CD4-positive, alpha-beta T cell treated with Interleukin-6 for 4 hours (primary cell): ENCODE measurements at regions not wholly inside any gene's neighbourhood (a gene's known extent, or its start where the extent isn't known, plus 50 kb on each side); places are given as distances from the start of the nearest gene placed in this dataset.

Source experiments
- DNase-seq: peaks from one replicate; pipeline ENCODE4 v3.0.0-alpha.2; 2020; ENCODE audit warnings: mixed read lengths

DNA sequence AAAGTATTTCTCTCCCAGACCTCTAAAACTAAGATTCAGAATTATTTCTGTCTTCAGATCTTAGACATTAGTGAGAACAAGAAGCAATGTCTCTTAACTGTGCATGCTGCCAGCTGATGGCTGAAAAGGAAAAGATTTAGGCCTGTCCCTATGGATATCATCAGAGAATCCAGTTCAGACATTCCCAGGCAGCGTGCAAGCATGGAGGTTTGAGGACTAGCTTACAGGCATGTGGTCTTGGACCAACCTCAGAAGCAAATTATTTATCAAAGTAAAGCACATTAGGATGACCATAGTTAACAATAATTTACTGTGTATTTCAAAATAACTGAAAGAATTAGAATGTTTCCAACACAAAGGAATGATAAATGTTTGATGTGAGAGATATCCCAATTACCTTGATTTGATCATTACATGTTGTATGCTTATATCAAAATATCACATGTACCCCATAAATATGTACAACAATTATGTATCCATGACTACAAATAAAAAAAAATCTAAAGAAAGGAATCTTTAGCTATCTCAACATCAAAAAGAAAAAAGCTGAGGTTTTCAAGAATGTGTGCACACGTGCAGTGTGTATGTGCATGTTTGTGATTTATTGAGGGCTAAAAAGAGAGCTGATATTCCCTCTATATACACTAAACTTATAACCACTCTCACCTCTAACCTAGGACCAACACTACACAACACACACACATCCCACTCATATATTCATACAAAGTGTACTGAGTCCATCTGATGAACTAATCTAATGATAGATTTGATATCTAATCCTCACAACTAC is 108.9 kb upstream of the THBS1 start:
- no peak for DNase-seq

DNA sequence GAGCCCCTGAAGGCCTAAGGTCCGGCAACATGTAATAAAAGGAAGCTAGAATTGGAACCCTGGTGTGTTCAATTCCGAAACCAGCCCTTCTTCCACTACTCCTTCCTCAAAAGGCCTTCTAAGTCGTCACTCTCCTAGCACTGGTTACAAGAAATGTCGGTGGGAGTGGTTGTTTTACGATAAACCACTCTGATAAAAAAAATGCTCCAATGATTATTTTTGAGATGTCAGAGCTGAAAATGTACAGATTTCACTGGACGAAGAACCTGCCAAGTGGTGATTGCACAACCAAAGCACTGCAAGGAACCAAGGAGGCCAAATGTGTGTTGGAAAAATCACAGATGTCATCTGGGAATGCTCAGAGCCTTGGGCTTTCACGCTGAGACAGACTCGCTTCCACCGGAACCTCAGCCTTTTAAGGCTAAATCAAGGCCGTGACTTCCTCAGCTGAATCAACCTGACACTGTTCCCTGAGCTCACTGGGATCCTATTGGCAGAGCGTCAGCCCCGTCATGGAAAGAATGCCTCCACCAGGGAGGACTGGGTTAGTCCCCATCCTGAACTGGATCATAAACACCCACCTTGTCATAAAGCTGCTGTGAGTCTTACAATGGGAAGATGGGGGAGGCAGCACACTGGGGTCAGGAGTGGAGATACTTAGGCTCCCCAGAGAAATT is 108.1 kb upstream of the THBS1 start:
- DNase-seq: no peak

DNA sequence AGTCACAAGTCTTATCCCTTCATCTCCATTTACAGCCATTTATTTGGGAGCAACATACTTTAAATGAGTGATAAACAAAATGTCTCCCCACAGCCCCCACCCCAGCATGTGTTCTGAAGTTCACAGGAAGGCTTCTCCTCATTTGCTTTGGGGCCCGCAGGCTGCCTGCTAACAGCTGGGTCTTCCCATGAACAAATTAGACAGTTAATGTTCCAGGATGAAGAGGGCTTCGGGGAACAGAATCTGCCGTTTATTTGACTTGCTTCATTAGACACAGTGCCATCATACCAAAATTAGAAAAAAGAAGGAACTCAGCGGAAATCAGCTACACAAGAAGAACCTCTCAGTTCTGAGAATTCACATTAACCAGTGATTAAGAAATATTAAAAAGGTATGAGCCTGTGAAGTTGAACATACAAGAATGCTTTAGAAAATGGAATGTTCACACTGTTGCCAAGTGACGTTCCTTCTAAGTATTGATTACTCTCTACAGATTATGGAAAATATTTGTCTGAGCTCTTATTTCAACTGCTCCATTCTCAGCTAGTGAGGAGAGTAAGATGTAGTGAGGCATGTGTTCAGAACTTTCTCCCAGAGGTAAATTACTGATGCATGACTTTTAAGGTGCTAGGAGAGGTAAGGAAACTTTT is 107.5 kb upstream of the THBS1 start:
- no peak for DNase-seq

DNA sequence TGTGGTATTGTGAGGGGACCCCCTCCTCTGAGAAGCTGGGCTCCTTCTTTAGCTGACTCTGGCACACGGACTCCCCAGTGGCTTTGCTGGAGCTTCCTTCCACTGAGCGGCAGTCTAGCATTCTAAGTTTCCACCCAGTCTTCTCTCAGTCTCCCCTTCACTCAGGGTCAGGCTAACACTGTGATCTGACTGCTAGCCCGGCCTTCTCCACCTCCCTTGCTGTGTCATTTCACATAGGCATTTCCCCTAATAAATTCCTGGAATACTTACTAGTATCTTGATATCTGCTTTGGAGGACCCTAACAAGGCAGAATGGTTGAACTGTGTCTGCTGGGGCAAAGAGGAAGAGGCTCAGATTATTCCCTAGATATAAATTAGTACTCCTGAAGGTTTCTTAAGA is 106.2 kb upstream of the THBS1 start:
- DNase-seq: no peak

DNA sequence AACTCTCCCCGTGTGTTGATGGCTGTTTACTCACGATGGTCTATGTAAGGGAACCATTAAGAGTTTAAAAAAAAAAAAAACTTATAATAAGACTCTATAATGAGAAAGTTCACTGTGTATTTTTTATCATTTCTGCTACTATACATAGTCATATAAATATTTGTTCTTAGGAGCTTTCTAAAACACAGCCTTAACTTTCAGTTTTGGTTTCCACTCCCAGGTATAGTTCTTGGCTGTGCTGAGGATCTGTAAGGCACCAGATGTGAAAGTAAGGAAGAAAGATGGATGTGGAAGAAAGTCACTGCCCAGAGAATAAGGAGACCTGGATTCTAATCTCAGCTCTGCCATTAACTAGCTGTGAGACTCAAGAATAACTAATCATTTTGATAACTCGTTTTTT is 101.9 kb upstream of the THBS1 start:
- DNase-seq: no peak

DNA sequence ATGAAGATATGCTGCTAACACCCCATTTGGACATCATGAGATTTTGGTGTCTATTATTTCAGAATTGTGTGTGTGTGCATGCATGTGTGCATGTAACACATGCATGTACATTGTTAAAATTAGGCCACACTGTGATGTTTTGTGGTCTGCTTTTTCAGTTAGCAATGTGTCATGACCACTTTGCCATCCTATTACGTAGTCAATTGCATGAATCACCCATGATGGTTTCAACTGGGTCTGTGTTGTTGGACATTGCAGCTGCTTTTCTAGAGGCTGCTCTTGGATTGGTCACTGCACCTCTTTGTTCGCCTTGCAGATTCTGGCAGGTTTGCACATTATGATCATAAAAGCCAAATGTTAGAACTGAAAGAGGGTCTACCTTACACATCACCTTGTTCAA is 101.0 kb upstream of the THBS1 start:
- no peak for DNase-seq

DNA sequence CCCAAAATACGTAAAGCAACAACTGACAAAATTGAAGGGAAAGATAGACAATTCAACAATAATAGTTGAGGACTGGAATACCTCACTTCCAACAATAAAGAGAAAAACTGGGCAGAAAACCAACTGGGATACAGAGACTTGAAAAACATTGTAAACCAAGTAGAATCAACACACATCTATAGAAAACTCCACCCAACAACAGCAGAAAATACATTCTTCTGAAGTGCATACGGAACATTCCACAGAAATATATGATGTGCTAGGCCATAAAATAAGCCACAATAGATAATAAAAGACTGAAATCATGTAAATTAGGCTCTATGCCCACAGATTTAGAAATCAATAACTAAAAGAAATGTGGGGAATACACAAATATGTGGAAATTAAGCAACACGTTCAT is 98.4 kb upstream of the THBS1 start:
- no peak for DNase-seq

DNA sequence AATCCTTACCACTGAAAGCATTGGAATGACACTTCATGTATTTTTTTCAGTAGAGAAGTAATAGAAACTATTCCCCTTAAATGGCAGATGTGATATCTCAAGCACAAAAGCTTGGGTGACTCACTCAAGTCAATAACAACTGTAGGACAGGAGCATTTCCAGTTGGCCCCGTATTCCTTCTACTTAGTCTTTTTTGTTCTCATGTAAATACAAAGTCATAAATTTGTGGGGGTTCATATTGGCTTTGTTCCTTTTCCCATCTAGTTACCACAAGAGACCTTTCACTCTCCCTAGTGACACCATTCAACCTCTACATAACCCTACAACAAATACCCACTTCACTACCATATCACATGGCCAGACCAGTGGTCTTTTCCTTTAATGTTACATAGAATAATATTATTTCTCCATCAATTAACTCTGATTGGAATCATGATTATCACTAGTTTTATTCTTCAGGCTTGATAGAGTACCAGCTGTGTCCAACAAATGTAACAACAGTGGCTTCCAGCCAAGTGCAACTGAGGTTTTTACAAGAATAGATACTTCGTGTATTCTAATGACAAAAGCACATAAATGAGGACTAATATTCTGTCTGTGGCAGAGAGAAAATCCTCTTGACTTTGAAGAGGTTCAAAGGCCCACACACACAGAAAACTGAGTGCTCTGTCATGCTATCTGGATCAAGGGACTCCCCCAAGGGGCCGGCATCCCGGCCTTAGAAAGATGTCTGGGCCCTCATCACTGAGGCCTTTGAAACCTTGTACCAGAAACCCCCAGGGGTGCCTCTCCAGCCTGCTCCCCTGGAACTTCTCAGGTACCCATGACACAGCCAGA is 94.0 kb upstream of the THBS1 start:
- DNase-seq: no peak

DNA sequence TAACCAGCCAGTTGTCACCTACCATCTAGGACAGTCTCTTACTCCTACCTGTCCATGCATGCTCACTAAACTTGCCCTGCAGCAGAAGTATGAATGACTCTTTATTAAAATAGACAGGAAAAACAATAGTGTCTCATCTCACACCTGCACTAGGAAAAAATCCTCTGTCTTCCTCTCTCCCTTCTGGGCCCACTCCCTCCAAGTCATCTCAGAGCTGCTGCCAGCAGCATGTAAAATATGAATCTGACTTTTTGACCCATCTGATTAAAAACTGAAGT is 93.5 kb upstream of the THBS1 start:
- no peak for DNase-seq

DNA sequence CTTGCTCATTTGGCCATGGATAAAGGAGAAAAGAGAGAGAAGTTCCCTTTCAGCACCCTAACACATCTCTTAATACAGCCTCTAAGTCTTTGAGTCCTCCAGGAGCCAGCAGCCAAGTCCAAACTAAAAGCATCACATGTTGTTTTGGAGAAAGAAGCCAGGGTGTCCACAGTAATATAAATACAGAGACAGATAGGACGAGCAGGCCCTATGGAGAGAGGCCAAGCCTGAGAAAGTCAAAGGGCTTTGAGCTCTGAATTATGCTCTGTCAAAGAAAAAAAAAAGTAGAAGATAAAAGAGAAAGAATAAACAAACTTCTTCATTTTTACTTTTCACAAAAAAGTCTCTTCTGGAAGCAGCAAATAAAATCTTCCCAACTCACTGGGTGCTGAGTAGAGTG is 92.4 kb upstream of the THBS1 start:
- DNase-seq: no peak

DNA sequence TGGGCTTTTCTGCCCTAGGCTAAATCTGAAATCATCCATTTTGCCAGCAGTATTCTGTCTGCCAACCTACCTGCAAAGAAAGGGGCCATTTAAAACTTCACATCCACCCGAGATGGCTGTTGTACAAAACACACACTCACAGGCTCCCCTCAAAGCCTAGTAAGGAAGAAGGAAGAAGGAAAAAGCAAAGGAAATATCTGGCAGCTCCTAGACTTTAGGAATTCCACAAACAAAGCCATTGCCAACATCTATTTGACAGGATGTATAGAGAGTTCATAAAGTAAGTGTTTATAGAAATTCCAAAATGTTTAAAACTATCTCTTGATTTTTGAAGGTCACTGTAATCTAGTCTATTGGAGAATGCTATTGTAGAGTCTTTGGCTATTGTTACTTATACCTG is 91.9 kb upstream of the THBS1 start:
- no peak for DNase-seq

DNA sequence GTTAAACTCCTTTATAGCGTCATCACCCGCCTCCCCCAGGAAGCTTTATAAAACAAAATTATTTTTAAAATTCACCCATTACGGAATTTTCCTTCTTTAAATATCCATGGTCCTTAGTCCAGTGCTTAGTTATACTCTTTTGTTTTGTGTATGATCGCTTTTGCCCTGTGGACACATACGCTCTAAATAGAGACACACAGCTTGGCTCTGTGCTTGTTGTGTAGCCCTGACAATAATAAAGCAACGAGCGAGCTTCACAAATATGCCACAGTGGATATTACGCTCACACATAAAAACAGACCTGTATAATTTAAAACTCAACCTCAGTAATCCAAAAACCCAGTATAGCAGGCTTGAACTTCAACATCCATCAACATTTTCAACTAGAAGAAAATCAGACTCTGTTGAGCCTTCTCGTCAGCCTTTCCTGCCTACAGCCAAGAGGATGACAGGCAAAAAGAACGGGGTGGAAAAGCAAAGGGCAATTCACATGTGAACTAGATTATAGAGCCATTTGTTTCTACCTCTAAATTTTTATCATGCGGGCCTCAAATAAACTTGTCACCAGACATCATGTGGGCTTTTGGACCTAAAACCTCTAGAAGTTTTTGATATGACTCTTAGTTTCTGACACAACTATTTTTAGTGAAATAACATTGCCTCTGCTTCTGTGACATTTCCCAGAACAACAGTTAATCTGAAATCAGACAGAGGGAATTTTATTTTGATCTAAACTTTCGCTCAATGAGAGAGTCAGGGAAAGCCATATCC is 89.6 kb upstream of the THBS1 start:
- DNase-seq: no peak

DNA sequence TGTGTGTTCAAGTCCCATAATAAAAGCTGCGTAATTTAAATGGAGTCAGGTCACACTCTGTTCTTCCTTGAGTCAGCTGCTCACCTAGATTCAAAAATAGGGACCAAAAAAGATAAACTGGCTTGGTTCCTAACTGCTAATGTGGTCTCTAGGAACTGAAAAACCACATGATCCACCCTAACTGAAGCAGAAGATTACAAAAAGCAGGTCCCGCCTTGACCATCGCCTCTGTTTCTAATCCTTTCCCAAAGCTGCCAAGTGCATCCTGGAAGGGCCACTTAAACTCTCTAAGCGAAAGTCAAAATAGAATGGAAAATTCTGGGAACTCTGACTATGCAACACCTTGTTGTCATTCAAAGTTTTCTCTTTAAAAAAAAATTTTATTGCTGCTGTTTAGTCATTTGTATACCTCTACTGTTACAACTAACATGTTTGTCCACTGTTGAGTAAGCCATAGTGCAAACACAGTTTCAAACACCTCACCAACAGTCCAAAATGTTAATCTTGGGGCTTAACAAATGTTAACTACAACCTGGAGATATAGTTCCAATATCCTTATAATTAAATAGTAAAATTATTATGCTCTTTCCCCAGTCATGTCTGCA is 88.9 kb upstream of the THBS1 start:
- DNase-seq: no peak

DNA sequence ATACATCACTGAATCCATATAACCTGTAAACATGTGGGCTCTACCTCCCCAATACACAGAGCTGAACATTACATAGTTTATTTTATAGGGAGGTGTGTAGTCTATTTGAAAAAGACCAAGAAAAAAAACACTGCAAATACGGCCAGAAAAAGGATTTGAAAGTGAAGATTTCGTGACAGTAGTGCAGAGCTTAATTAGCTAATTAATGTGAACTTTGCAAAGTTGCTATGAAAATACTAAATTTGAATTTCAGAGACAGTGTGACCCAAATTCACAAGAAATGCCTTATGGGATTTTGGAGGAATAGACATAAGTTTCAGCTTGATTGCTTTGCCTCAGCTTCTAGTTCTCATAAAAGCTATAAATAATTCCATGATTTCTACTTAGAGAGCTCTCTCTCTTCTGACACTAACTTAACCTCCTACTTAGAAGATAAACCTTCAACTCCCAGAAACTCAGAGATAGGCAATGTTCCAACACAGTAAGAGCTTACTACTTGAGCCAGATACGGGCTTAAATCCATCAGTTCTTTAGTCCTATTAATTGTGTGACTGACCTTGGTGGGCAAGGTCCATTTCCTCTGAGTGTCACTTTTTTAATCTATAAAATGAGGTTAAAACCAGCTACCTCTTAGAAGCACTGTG is 87.3 kb upstream of the THBS1 start:
- no peak for DNase-seq

DNA sequence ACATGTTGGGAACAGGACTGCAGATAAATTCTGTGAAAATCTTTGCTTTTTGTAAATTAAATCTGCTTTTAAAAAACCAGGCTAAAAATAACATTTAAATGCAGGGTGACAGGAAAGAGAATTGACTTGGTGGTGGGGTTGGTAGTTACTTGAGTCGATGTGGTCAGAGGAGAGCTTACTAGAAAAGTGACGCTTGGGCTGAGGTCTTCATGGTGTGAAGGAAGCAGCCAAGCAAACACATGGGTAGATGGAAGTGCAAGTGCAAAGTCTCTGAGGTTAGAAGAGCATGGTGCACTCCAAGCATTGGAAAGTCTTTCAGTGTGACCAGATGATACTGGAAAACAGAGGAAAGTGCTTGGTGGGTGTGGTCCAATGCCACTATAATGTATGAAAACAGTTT is 86.4 kb upstream of the THBS1 start:
- DNase-seq: no peak

DNA sequence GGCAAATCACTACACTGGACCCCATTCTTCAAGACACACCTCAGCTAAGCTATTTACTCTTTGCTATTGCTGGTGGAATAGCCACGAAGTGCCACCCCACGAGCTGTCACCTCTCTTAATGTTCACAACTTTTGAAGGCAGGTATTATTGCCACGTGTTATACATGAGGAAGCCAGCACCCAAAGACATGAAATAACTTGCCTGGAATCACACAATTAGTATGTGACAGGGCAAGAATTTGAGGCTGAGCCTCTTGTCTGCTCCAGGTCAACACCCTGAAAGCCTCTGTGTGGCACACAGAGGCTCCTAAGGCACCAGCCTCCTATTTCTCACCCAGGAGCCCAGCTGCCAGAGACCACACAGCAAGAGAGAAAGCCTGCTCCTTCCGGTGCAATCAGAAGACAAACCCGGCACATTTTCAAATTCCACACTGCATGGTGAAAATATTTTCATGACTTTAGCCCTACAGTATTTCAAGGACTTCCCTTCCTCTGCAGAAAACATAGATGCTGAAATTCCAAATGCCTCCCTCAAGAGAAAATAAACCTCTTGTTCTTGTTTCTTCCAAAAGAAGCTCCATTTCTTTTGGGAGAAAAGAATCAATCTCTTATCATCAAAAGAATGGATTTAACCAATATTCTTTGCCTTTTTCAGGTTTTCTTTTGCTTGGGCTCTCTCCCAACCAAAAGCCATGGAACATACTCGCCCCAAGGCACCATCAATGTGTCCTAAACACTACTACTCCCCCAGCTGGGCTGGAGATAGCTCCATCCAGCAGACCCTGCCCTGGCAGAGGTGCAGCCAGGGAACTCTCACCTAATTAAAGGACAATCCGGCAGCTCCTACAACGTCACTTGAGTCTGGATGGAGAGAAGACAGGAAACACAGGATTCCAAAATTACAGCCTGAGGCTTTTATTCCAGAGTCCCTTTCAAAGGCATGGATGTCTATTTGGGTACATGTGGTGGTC is 84.7 kb upstream of the THBS1 start:
- no peak for DNase-seq

DNA sequence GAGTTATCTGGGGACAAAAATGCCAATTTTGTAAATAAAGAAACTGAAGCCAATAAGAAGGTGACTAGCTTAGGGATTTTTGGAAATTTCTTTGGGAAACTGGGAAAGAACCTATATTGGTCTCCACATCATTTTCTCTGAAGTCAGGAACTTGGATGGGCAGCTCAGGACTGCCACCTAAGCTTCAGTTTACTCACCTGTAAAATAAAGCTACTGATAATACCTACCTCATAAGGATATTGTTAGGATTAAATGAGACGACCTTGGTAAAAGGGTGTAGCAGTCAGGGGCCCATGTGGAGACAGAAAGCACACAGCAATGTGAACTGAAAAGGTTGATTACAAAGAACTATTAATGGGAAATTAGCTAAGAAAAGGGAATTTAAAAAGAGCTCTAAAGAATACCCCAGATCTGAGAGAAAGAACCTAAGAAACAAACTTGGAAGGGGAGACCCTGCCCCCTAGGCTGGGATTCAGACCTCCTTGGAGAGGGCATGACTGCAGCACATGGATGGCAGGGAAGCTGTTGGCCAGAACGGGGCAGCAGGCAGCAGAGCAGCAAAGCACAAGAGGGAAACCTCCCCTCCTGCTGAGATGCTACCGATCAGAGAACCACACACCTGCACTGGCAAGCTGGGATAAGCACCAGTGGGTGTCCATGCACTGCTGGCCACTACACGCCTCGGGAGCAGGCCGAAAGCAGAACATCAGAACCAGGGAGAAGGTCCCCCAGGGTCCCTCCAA is 83.7 kb upstream of the THBS1 start:
- DNase-seq: no peak

DNA sequence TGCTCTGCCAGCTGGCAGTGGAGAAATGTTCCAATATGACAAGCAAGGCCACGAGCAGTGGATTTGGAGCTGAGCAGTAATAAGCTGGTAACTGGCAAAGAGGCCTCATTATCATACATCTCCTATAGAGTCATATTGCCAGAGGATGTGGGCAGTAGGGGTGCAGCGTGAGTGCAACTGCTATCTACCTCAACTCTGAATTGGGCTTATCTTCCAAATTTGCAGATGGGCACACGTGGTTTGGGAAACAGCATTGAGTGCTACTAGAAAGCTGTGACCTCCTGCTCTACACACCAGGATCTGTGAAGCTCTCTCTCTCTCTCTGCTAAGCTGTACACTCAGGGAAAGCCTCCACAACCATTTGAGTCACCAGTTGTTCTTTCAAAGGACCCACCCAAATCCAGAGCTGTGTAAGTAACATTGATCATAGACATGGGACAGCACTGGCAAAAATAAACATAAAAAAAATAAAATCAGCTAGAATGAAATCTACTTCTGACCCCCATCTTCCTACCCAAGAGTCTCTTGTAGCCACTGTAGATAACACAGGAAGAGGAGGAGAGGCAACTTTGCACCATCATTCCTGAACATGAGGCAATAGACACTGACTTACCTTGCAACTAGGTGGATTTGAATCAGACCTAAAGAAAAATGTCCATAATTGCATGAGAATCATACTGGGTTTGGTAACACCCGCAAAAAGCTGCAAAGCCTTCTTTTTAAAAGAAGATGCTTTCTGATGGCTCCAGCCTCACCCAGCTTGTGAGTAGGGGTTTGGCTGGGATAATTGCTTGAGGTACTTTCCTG is 82.9 kb upstream of the THBS1 start:
- DNase-seq: no peak

DNA sequence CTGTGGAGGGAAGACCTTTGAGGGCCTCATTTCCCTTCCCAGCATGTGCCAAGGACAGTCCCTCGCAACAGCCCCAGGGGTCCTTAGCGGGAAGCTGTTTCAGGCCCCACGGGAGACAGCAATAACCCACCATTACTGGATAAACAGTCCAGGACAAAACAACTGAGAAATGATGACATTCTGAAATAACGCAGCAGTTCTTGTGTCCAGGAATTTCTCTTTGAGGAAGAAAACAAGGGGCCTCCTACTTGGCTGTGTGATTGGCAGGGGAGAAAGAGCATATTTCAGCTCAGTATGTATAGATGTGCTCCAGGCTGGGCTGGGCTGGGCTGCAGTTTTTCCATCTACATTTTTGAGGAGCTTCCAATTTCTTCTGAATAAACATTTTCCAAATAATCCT is 82.2 kb upstream of the THBS1 start:
- no peak for DNase-seq
